RWPE1 (cell line): ENCODE measurements at regions not wholly inside any gene's neighbourhood (a gene's known extent, or its start where the extent isn't known, plus 50 kb on each side); places are given as distances from the start of the nearest gene placed in this dataset.
A peak's percentile ranks its signal among the peaks of the same experiment; 100 is the strongest.

Experiments
- CTCF ChIA-PET: fragments of 350-600 bp; sonication (Branson Sonifier 250); formaldehyde crosslinking; extraction: SDS; loops from one replicate; lab custom pipeline; 2021; lab: Yijun Ruan, JAX
- POLR2A ChIA-PET: fragments of 400-600 bp; formaldehyde crosslinking; extraction: SDS; loops from one replicate; lab custom pipeline; 2020; ENCODE audit warnings: antibody characterized with exemption; ENCODE audit not compliant: low non-redundant PET; lab: Yijun Ruan, JAX
- DNase-seq: peaks from one replicate; pipeline ENCODE4 v3.0.0; 2012; ENCODE audit warnings: low spot score
- H3K27ac ChIP-seq: fragments of 450-650 bp; 2 replicates; pipeline ENCODE4 v1.5.1; 2017
- CTCF ChIP-seq: fragments of 450-650 bp; conservative IDR thresholded peaks from 2 replicates; pipeline ENCODE4 v1.5.1; 2017; ENCODE audit warnings: low read depth, mild to moderate bottlenecking

DNA sequence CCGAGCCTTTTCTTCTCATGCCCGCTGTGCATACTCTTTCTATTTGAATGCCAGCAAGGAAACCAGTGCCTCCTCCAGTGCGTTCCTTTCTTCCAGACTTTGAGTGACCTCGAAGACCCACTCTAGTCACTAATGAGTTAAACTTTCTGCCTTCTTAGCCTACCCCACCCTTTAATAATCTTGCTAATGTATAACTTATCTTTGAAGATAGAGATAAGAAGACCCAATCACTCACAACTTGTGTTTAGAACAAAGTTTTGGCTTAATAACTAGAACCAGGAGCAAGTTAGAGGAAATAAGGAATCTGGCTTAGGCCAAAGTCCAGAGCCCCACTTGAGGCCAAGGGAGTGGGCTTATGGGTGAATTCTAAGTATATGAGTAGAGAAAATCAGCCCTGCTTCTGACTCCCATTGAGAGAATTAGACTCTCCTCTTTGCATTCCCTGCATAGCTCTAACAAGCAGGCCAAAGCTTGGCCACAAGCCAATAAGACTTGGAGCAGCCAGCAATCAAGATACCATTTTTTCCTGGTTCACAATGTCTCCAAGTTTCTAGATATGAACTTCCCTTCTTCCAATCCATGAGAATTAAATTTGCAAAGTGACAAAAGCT lies 181.5 kb upstream of the PIK3R1 start:
- DNase-seq = no peak
- no peak for TF ChIP-seq CTCF
- no peak overlapping the region for H3K27ac ChIP-seq
- ChIA-PET CTCF (no interaction called here), POLR2A (no interaction called here)

- H3K27ac ChIP-seq = no peak overlapping the region
- DNase-seq = peak; percentile 57
- ChIA-PET CTCF (no interaction called here), POLR2A (no interaction called here)
- TF ChIP-seq CTCF = no peak
Measured at GRCh38 chr5:68033029-68033428, 182.5 kb upstream of the PIK3R1 start.

DNA sequence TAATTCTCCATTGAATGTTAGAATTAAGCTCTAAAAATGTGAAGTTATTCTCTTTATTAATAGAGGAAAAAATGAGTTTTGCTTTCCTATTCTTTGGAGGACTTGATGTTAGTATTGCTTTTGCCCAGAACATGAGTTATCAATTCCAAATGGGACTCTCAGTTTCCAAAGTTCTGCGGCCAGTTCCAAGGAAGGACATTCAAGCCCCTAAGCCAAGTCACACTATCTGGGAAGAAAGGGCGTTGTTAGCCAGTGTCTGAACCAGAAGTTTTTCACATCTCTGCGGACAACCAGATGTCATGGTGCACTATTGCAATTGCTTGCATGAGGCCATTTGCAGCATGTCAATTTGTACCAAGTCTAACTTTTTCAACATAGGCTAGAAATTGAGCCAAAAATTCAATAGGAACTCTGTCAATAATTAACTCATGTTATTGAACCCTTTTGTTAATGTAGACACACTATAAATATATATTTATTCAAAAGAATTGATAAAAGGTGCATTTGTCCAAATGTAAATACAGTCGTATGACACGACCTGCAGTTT lies 183.3 kb upstream of the PIK3R1 start:
- DNase-seq = no peak
- no peak for TF ChIP-seq CTCF

DNA sequence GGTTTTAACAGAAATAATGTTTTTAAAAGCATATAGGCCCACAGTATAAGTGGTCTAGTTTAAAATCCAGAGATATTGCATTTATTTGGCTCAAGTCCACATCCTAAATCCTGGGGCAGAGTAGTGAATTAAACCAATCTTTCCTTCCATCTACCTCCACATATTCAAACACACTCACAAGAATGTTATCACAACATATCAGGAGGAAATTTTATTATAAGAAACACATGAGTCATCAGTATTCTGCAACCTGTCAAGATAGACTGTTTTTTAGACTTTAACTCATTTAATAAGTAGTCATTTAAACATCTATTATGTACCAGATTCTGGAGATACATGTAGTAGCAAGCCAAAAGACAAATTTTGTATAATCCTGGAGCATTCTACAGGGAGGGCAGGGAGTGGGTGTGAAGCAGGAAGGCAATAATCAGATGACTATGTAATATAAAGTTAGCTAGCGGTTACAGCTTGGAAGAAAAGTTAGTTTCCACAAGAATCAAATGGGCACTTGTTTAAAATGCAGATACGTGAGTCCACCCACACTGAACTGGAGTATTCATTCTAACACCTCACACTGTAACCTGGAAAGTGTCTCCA lies 187.3 kb upstream of the PIK3R1 start:
- DNase-seq = no peak
- CTCF ChIA-PET = interaction anchor here (0.6 kb wide), 2 partner anchors 259 to 270 kb away, joined by 3 read pairs; no protein-coding TSS in a partner anchor
- no peak overlapping the region for H3K27ac ChIP-seq
- no peak for TF ChIP-seq CTCF
- POLR2A ChIA-PET = no interaction called here

More for the DNA sequence above, 183.3 kb upstream of the PIK3R1 start:
- CTCF ChIA-PET = no interaction called here
- POLR2A ChIA-PET = no interaction called here
- no peak overlapping the region for H3K27ac ChIP-seq

DNA sequence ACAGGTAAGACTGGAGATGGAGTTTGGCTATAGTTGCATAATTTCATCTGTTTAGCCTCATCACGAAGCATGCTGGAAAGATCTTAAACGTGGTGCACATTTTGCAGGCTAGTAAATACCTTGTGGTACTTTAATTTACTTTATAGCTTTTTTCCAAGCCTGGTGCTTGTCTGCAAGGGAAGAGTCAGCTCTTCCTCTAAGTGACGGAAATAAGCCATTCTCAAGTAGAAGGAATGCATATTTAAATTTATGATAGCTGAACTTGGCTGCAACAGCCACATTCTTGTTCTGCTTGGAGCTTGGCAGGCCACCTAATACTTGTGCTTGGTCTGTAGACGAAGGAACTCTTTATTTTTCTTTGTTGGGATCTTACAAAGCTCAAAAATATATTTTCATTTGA lies 188.0 kb upstream of the PIK3R1 start:
- no peak overlapping the region for H3K27ac ChIP-seq
- ChIA-PET POLR2A (no interaction called here), CTCF (interaction anchor here (0.6 kb wide), 2 partner anchors 260 to 270 kb away, joined by 3 read pairs; no protein-coding TSS in a partner anchor)
- DNase-seq = no peak
- TF ChIP-seq CTCF = no peak

GRCh38 chr5:68026092-68026885 lies 189.3 kb upstream of the PIK3R1 start:
- ChIA-PET CTCF (interaction anchor here (0.6 to 0.7 kb wide), 2 partner anchors 14 to 1846 kb away, joined by 3 read pairs; no protein-coding TSS in a partner anchor), POLR2A (no interaction called here)
- DNase-seq = no peak

More at GRCh38 chr5:68026092-68026885, 189.3 kb upstream of the PIK3R1 start:
- H3K27ac ChIP-seq = no peak overlapping the region
- TF ChIP-seq CTCF = no peak
